Neuronal stem cell (in vitro differentiated cells): ENCODE measurements at regions not wholly inside any gene's neighbourhood (a gene's known extent, or its start where the extent isn't known, plus 50 kb on each side); places are given as distances from the start of the nearest gene placed in this dataset.

ENCODE experiments used
- DNase-seq: peaks from one replicate; pipeline ENCODE4 v3.0.0-alpha.2; 2013; ENCODE audit warnings: low spot score
- H2AFZ ChIP-seq: one replicate; pipeline ENCODE4 v1.6.1; 2013; ENCODE audit warnings: mild to moderate bottlenecking, low read length, inconsistent platforms
- H2AK5ac ChIP-seq: 2 replicates; pipeline ENCODE4 v1.6.1; 2013; ENCODE audit warnings: low read depth, mild to moderate bottlenecking, inconsistent platforms, low read length, moderate library complexity, mixed read lengths
- H2BK120ac ChIP-seq: 2 replicates; pipeline ENCODE4 v1.6.1; 2013; ENCODE audit warnings: low read depth, mild to moderate bottlenecking, inconsistent platforms, low read length, moderate library complexity, mixed read lengths
- H2BK12ac ChIP-seq: one replicate; pipeline ENCODE4 v1.6.1; 2013; ENCODE audit warnings: low read length, inconsistent platforms
- H2BK15ac ChIP-seq: 2 replicates; pipeline ENCODE4 v1.6.1; 2013; ENCODE audit warnings: mild to moderate bottlenecking, low read length, inconsistent platforms, mixed read lengths
- H2BK5ac ChIP-seq: one replicate; pipeline ENCODE4 v1.6.1; 2013; ENCODE audit warnings: inconsistent platforms, mild to moderate bottlenecking, low read length, moderate library complexity
- H3K14ac ChIP-seq: one replicate; pipeline ENCODE4 v1.6.1; 2013; ENCODE audit warnings: low read length, inconsistent platforms
- H3K18ac ChIP-seq: 2 replicates; pipeline ENCODE4 v1.6.1; 2013; ENCODE audit warnings: low read length, inconsistent platforms
- H3K23ac ChIP-seq: 2 replicates; pipeline ENCODE4 v1.6.1; 2013; ENCODE audit warnings: low read depth, mild to moderate bottlenecking, mixed read lengths, low read length, inconsistent platforms; ENCODE audit not compliant: poor library complexity
- H3K27ac ChIP-seq: replicated peaks from 3 replicates; pipeline ENCODE4 v1.5.1; 2013; ENCODE audit warnings: low read length, inconsistent platforms
- H3K27me3 ChIP-seq, 3 experiments: 2 replicates each; pipeline ENCODE4 v1.6.1; 2013; ENCODE audit warnings: low read length in 3 of 3, mild to moderate bottlenecking in 2 of 3, inconsistent platforms in 1 of 3, low read depth in 1 of 3, mixed read lengths in 1 of 3, moderate library complexity in 1 of 3; ENCODE audit not compliant: control insufficient read depth in 3 of 3, insufficient read depth in 3 of 3
- H3K36me3 ChIP-seq, 2 donors: replicated peaks in 1 of 2; 2 replicates each; pipeline ENCODE4 v1.6.1; 2013; ENCODE audit warnings: low read length in 2 of 2; ENCODE audit not compliant: control insufficient read depth in 2 of 2, insufficient read depth in 2 of 2
- H3K4ac ChIP-seq: 2 replicates; pipeline ENCODE4 v1.6.1; 2013; ENCODE audit warnings: inconsistent platforms, mild to moderate bottlenecking, low read length, moderate library complexity
- H3K4me1 ChIP-seq, 2 donors: 1 replicate in 1 of 2; 2 replicates in 1 of 2; pipeline ENCODE4 v1.6.1; 2013; ENCODE audit warnings: low read length in 2 of 2, low read depth in 1 of 2; ENCODE audit not compliant: control insufficient read depth in 2 of 2, insufficient read depth in 1 of 2
- H3K4me2 ChIP-seq: one replicate; pipeline ENCODE4 v1.6.1; 2013; ENCODE audit warnings: mild to moderate bottlenecking, low read length, inconsistent platforms; ENCODE audit not compliant: insufficient read depth, poor library complexity, severe bottlenecking
- H3K4me3 ChIP-seq, 2 donors: 2 replicates each; pipeline ENCODE4 v1.5.1; 2013; ENCODE audit warnings: low read length in 2 of 2, mild to moderate bottlenecking in 2 of 2, inconsistent platforms in 1 of 2, moderate library complexity in 1 of 2
- H3K79me1 ChIP-seq: one replicate; pipeline ENCODE4 v1.6.1; 2013; ENCODE audit warnings: low read depth, mild to moderate bottlenecking, inconsistent platforms, low read length, moderate library complexity
- H3K9ac ChIP-seq: one replicate; pipeline ENCODE4 v1.6.1; 2013; ENCODE audit warnings: mild to moderate bottlenecking, low read depth, low read length, inconsistent platforms; ENCODE audit not compliant: poor library complexity
- H3K9me3 ChIP-seq, 2 donors: replicated peaks in 1 of 2; 2 replicates each; pipeline versions ENCODE3 to v1.6.1; 2013; ENCODE audit warnings: low read length in 2 of 2, mild to moderate bottlenecking in 2 of 2, inconsistent platforms in 1 of 2, low read depth in 1 of 2, mixed read lengths in 1 of 2, moderate library complexity in 1 of 2; ENCODE audit not compliant: control insufficient read depth in 2 of 2, insufficient read depth in 1 of 2
- H4K8ac ChIP-seq: one replicate; pipeline ENCODE4 v1.6.1; 2013; ENCODE audit warnings: low read depth, mild to moderate bottlenecking, inconsistent platforms, low read length, moderate library complexity
- H4K91ac ChIP-seq: one replicate; pipeline ENCODE4 v1.6.1; 2013; ENCODE audit warnings: low read length, low read depth, mild to moderate bottlenecking, inconsistent platforms; ENCODE audit not compliant: poor library complexity
- WGBS, 2 donors: extraction: QIAGEN DNeasy Blood & Tissue Kit; methylation state at CpG; one replicate each; pipeline ENCODE4 v1.1.7; 2013; ENCODE audit warnings: missing lambda C conversion rate in 2 of 2, mixed read lengths in 1 of 2; ENCODE audit not compliant: insufficient read length in 2 of 2, insufficient replicate concordance in 1 of 2; ENCODE audit errors: extremely low coverage in 2 of 2; 5-methylcytosine and 5-hydroxymethylcytosine counted together

DNA sequence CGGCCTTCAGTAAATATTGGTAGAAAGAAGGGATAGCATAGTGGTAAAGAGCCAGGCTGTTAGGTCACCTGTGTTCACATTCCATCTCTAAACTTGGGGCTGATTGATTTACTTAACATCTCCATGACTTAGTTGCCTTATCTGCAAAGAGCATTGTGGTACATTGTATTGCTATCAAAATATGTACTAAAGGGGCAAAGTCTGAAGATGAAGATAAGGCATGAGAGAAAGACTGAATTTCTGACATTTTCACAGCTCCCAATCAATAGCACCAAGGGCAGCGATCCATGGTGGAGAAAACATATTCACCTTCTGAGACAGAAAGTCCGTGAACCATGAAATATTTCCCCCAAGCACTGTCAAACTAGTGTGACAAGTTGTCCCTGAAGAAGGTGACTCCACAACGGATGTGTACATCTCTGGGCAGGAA, 223.3 kb upstream of the STXBP5 start:
- Histone ChIP-seq H2BK5ac (no peak overlapping the region), H3K4ac (no peak overlapping the region), H3K9ac (no peak overlapping the region), H4K91ac (no peak overlapping the region), H3K79me1 (no peaks in the 10 kb centered on the region), H3K27me3 (no peaks in the 10 kb centered on the region), H3K18ac (no peak overlapping the region), H2AFZ (no peak overlapping the region), H4K8ac (no peak overlapping the region), H3K27ac (no peak overlapping the region), H2BK15ac (no peak overlapping the region), H2BK12ac (no peak overlapping the region), H3K4me2 (no peak overlapping the region), H2AK5ac (no peak overlapping the region), H2BK120ac (no peak overlapping the region), H3K23ac (no peak overlapping the region), H3K14ac (no peak overlapping the region), H3K4me3 (no peak overlapping the region), H3K9me3 (no peaks in the 10 kb centered on the region), H3K36me3 (no peaks in the 10 kb centered on the region), H3K4me1 (no peaks in the 10 kb centered on the region)
- no CpG with 5 or more reads among the region's 4 CpGs for WGBS, 2 donors
- DNase-seq = no peak

DNA sequence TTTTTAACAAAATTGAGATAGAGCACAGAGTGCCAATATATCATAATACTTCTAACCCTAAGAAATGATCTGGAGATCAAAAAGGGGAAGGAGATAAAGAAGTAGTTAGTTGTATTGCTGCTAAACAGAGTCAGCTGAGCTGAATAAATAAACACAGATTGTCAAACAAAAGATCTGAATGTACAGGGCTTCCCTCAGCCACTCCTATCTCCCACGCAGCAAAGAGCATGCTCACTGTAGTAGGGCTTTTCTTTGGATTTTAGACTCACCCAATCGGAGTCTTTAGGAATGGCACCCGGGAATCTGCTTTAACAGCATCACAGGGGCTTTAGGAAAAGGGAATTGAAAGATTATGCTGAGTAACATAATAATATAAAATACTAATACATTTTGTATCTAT, 222.2 kb upstream of the STXBP5 start:
- Histone ChIP-seq H3K79me1 (no peaks in the 10 kb centered on the region), H3K27ac (no peak overlapping the region), H3K4me3 (no peak overlapping the region), H3K4me2 (no peak overlapping the region), H3K18ac (no peak overlapping the region), H4K91ac (no peak overlapping the region), H2AK5ac (no peak overlapping the region), H3K36me3 (no peaks in the 10 kb centered on the region), H3K4ac (no peak overlapping the region), H3K27me3 (no peaks in the 10 kb centered on the region), H3K9ac (no peak overlapping the region), H2BK12ac (no peak overlapping the region), H3K14ac (no peak overlapping the region), H2BK15ac (no peak overlapping the region), H3K9me3 (no peaks in the 10 kb centered on the region), H4K8ac (no peak overlapping the region), H2AFZ (no peak overlapping the region), H3K4me1 (no peaks in the 10 kb centered on the region), H2BK5ac (no peak overlapping the region), H3K23ac (no peak overlapping the region), H2BK120ac (no peak overlapping the region)
- no peak for DNase-seq
- WGBS, 2 donors = no CpG with 5 or more reads among the region's 3 CpGs

DNA sequence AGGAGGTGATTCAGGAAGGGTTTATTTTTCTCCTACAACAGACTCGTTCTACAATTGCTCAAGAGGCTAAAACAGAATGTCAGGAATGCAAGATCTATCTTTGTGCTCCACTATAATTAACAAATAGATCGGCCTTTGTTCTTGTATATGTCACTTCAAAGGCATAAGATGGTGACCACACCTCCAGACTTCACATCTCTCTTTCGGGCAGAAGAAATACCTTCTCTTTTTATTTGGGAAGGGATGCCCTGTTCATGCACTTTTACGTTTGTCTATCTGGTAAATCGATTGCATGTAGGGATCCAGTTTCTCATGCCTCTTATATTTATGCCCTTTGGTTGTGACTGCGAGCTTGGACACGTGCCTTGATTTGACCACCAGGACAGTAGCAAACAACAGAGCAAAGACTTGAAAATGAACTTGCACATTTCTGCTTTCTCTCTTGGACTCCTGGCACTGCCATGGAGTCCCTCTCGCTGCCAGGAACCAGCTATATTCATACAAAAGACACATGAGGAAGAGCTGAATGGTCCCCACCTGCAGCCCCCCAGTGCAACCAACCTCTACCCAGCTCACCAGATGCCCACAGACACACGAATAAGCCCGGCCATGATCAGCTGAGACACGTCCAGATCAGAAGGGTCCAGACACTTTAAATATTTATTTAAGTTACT, 219.8 kb upstream of the STXBP5 start:
- no peak overlapping the region for H3K18ac ChIP-seq
- no peak overlapping the region for H3K14ac ChIP-seq
- no peaks in the 10 kb centered on the region for H3K9me3 ChIP-seq
- WGBS, 2 donors = no CpG with 5 or more reads among the region's 11 CpGs
- H3K4me3 ChIP-seq = no peak overlapping the region
- no peaks in the 10 kb centered on the region for H3K27me3 ChIP-seq
- no peak overlapping the region for H2AK5ac ChIP-seq
- H2AFZ ChIP-seq = no peak overlapping the region
- H3K4me2 ChIP-seq = no peak overlapping the region
- H4K8ac ChIP-seq = no peak overlapping the region
- no peak overlapping the region for H2BK12ac ChIP-seq
- H3K27ac ChIP-seq = no peak overlapping the region
- no peak overlapping the region for H2BK120ac ChIP-seq
- H2BK15ac ChIP-seq = no peak overlapping the region
- H4K91ac ChIP-seq = no peak overlapping the region
- H3K23ac ChIP-seq = no peak overlapping the region
- no peaks in the 10 kb centered on the region for H3K36me3 ChIP-seq
- DNase-seq = no peak
- H3K79me1 ChIP-seq = no peaks in the 10 kb centered on the region
- no peak overlapping the region for H3K9ac ChIP-seq
- no peaks in the 10 kb centered on the region for H3K4me1 ChIP-seq
- no peak overlapping the region for H2BK5ac ChIP-seq
- H3K4ac ChIP-seq = no peak overlapping the region

DNA sequence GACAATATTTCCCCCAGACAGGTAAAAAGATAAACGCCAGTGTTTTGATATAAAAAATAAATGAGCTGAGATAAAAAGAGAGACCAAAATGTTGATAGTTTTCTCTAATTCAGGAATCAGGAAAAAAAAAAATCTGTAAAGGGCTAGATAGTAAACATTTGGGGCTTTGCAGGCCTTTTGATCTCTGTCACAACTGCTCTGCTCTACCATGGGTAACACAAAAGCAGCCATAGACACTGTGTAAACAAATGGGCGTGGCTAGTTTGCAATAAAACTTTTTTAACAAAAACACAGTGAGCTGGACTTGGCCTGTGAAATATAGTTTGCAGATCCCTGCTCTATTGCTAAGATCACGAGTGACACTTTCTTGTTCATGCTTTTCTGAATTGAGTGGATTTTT, 219.1 kb upstream of the STXBP5 start:
- Histone ChIP-seq H3K36me3 (no peaks in the 10 kb centered on the region), H2AK5ac (no peak overlapping the region), H3K4me1 (no peaks in the 10 kb centered on the region), H2BK5ac (no peak overlapping the region), H3K18ac (no peak overlapping the region), H3K79me1 (no peaks in the 10 kb centered on the region), H3K14ac (no peak overlapping the region), H4K91ac (no peak overlapping the region), H3K4me3 (no peak overlapping the region), H3K9me3 (no peaks in the 10 kb centered on the region), H3K4me2 (no peak overlapping the region), H3K9ac (no peak overlapping the region), H3K27ac (no peak overlapping the region), H2BK15ac (no peak overlapping the region), H4K8ac (no peak overlapping the region), H3K23ac (no peak overlapping the region), H3K27me3 (no peaks in the 10 kb centered on the region), H2AFZ (no peak overlapping the region), H3K4ac (no peak overlapping the region), H2BK120ac (no peak overlapping the region), H2BK12ac (no peak overlapping the region)
- no CpG with 5 or more reads among the region's 3 CpGs for whole genome bisulfite sequencing, 2 donors
- DNase-seq = no peak
